ENCODE measurements at regions not wholly inside any gene's neighbourhood (a gene's known extent, or its start where the extent isn't known, plus 50 kb on each side); places are given as distances from the start of the nearest gene placed in this dataset.

- no peak for TF ChIP-seq CTCF (IDR thresholded peaks at IDR 0.05; ENCODE audit: low read depth, low read length, poor library complexity, severe bottlenecking)
- no peak for TF ChIP-seq EZH2phosphoT487 (IDR thresholded peaks at IDR 0.05; ENCODE audit: borderline replicate concordance, low read length)
Observed at GRCh38 chr20:12287575-12287974, 369.9 kb downstream of the BTBD3 start.

Measured in DOHH2 (cell line).